ENCODE measurements at regions not wholly inside any gene's neighbourhood (a gene's known extent, or its start where the extent isn't known, plus 50 kb on each side); places are given as distances from the start of the nearest gene placed in this dataset.
A peak's percentile ranks its signal among the peaks of the same experiment; 100 is the strongest.

DNA sequence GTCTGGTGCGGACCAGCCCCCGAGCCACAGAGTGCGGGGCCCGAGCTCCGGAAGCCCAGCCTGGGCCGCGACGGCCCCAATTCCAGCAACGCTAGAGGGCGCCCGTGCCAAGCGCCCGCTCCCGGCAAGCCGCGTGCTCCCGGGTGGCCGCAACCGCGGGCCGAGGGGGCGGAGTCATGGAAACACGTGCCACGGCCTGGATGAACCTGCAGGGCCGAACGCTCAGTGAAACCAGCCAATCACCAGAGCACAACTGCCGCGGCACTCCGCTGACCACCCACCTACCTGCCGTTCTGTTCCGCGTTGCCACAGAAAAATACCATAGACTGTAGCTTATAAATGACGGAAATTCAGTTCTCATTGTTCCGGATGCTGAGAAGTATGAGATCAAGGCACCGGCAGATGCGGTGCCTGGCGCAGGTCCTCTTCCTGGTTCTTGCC, 85.7 kb upstream of the FOXC1 start:
- peak; percentile 56 for TF ChIP-seq POLR2AphosphoS5 (IDR thresholded peaks at IDR 0.05)
- TF ChIP-seq, protein P1, sequence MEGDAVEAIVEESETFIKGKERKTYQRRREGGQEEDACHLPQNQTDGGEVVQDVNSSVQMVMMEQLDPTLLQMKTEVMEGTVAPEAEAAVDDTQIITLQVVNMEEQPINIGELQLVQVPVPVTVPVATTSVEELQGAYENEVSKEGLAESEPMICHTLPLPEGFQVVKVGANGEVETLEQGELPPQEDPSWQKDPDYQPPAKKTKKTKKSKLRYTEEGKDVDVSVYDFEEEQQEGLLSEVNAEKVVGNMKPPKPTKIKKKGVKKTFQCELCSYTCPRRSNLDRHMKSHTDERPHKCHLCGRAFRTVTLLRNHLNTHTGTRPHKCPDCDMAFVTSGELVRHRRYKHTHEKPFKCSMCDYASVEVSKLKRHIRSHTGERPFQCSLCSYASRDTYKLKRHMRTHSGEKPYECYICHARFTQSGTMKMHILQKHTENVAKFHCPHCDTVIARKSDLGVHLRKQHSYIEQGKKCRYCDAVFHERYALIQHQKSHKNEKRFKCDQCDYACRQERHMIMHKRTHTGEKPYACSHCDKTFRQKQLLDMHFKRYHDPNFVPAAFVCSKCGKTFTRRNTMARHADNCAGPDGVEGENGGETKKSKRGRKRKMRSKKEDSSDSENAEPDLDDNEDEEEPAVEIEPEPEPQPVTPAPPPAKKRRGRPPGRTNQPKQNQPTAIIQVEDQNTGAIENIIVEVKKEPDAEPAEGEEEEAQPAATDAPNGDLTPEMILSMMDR (IDR thresholded peaks at IDR 0.05) = peak; percentile 23 to 73 (median 60)
